Neural cell (in vitro differentiated cells): ENCODE measurements at regions not wholly inside any gene's neighbourhood (a gene's known extent, or its start where the extent isn't known, plus 50 kb on each side); places are given as distances from the start of the nearest gene placed in this dataset.

Source experiments
- H2AFZ ChIP-seq: fragments of 200-600, 300-800 bp; sonication (generic), shearing (Covaris generic); 2 replicates; pipeline ENCODE4 v1.6.0; 2014; ENCODE audit warnings: low read depth, mild to moderate bottlenecking, antibody characterized with exemption, low read length, moderate library complexity
- H3F3A ChIP-seq: fragments of 200-600 bp; shearing (Covaris generic); 2 replicates; pipeline ENCODE4 v1.6.1; 2016; ENCODE audit warnings: mild to moderate bottlenecking, moderate library complexity, mixed read lengths, antibody characterized with exemption, low read length; ENCODE audit not compliant: insufficient read depth, poor library complexity, severe bottlenecking
- H3K27ac ChIP-seq: fragments of 200-600, 300-800 bp; sonication (generic), shearing (Covaris generic); 2 replicates; pipeline ENCODE4 v1.5.1; 2014; ENCODE audit warnings: mild to moderate bottlenecking, low read length, moderate library complexity
- H3K27me3 ChIP-seq: fragments of 300-800, 200-600 bp; sonication (generic), shearing (Covaris generic); 2 replicates; pipeline ENCODE4 v1.6.0; 2014; ENCODE audit warnings: mild to moderate bottlenecking, low read depth, low read length, moderate library complexity; ENCODE audit not compliant: insufficient read depth
- H3K36me3 ChIP-seq: fragments of 300-800, 200-600 bp; sonication (generic), shearing (Covaris generic); 2 replicates; pipeline ENCODE4 v1.5.1; 2014; ENCODE audit warnings: mild to moderate bottlenecking, antibody characterized with exemption, low read length, moderate library complexity; ENCODE audit not compliant: insufficient read depth
- H3K4me2 ChIP-seq: fragments of 300-800, 200-600 bp; sonication (generic), shearing (Covaris generic); 2 replicates; pipeline ENCODE4 v1.6.0; 2014; ENCODE audit warnings: mild to moderate bottlenecking, low read length
- H3K4me3 ChIP-seq: fragments of 300-800, 200-600 bp; sonication (generic), shearing (Covaris generic); 2 replicates; pipeline ENCODE4 v1.5.1; 2014; ENCODE audit warnings: mild to moderate bottlenecking, low read length, moderate library complexity
- H3K79me2 ChIP-seq: fragments of 200-600 bp; shearing (Covaris generic); replicated peaks from 2 replicates; pipeline ENCODE4 v1.6.0; 2014; ENCODE audit warnings: mild to moderate bottlenecking, low read length, moderate library complexity; ENCODE audit not compliant: insufficient read depth
- H3K9ac ChIP-seq: fragments of 300-800, 200-600 bp; sonication (generic), shearing (Covaris generic); 2 replicates; pipeline ENCODE4 v1.6.1; 2016; ENCODE audit warnings: mild to moderate bottlenecking, low read length, mixed read lengths
- H3K9me2 ChIP-seq: fragments of 200-600 bp; shearing (Covaris generic); 2 replicates; pipeline ENCODE4 v1.6.1; 2016; ENCODE audit warnings: mild to moderate bottlenecking, low read length, mixed read lengths; ENCODE audit not compliant: insufficient read depth
- H3K9me3 ChIP-seq: fragments of 200-600, 300-800 bp; sonication (generic), shearing (Covaris generic); 2 replicates; pipeline ENCODE4 v1.6.1; 2016; ENCODE audit warnings: mild to moderate bottlenecking, mixed run types, low read length, moderate library complexity, mixed read lengths
- H4K20me1 ChIP-seq: fragments of 200-600 bp; shearing (Covaris generic); 2 replicates; pipeline ENCODE4 v1.6.1; 2016; ENCODE audit warnings: mild to moderate bottlenecking, mixed run types; ENCODE audit not compliant: insufficient read depth
- CTCF ChIP-seq: fragments of 450-650 bp; IDR thresholded peaks from 2 replicates; pipeline ENCODE4 v1.5.1; 2014; ENCODE audit warnings: antibody characterized with exemption, mild to moderate bottlenecking, moderate library complexity; ENCODE audit not compliant: poor library complexity, severe bottlenecking
- EP300 ChIP-seq: fragments of 450-650 bp; conservative IDR thresholded peaks from 2 replicates; pipeline ENCODE4 v1.6.1; 2014; ENCODE audit warnings: antibody characterized with exemption, mild to moderate bottlenecking, moderate library complexity; ENCODE audit not compliant: poor library complexity, severe bottlenecking
- EZH2 ChIP-seq: fragments of 200-600, 300-800 bp; shearing (Covaris generic), sonication (generic); IDR thresholded peaks from 2 replicates; pipeline ENCODE4 v1.6.1; 2014; ENCODE audit warnings: antibody characterized with exemption, low read length, borderline replicate concordance, mild to moderate bottlenecking; ENCODE audit not compliant: insufficient read depth, poor library complexity, severe bottlenecking
- MXI1 ChIP-seq: fragments of 450-650 bp; conservative IDR thresholded peaks from 2 replicates; pipeline ENCODE4 v1.6.1; 2014; ENCODE audit warnings: antibody characterized with exemption, mild to moderate bottlenecking; ENCODE audit not compliant: poor library complexity, severe bottlenecking
- POLR2AphosphoS5 ChIP-seq: IDR thresholded peaks from 2 replicates; pipeline ENCODE4 v1.6.1; 2012
- RAD21 ChIP-seq: fragments of 450-650 bp; conservative IDR thresholded peaks from 2 replicates; pipeline ENCODE4 v1.6.1; 2014; ENCODE audit warnings: antibody characterized with exemption, mild to moderate bottlenecking, moderate library complexity
- REST ChIP-seq: IDR thresholded peaks from 2 replicates; pipeline ENCODE4 v1.6.1; 2012; ENCODE audit warnings: borderline replicate concordance
- SMC3 ChIP-seq: fragments of 450-650 bp; conservative IDR thresholded peaks from 2 replicates; pipeline ENCODE4 v1.6.1; 2014; ENCODE audit warnings: antibody characterized with exemption, mild to moderate bottlenecking, moderate library complexity; ENCODE audit not compliant: poor library complexity
- TAF1 ChIP-seq: IDR thresholded peaks from 2 replicates; pipeline ENCODE4 v1.6.1; 2012; ENCODE audit warnings: low read depth

- Histone ChIP-seq H2AFZ (no peak overlapping the region), H3K9ac (no peak overlapping the region), H3K27me3 (no peaks in the 10 kb centered on the region), H3K36me3 (no peaks in the 10 kb centered on the region), H3K4me3 (no peak overlapping the region), H3K9me3 (no peaks in the 10 kb centered on the region), H3K9me2 (no peaks in the 10 kb centered on the region), H3K79me2 (no peaks in the 10 kb centered on the region), H3K27ac (no peak overlapping the region), H3F3A (no peaks in the 10 kb centered on the region), H4K20me1 (no peaks in the 10 kb centered on the region), H3K4me2 (no peak overlapping the region)
- TF ChIP-seq RAD21 (no peak), EP300 (no peak), MXI1 (no peak), TAF1 (no peak), CTCF (no peak), EZH2 (no peak)
Measured at GRCh38 chr15:69941301-69941605, 156.5 kb downstream of the TLE3 start.

GRCh38 chr15:69941706-69942495 is 155.8 kb downstream of the TLE3 start:
- Histone ChIP-seq H3K27ac (no peak overlapping the region), H4K20me1 (no peaks in the 10 kb centered on the region), H3K79me2 (no peaks in the 10 kb centered on the region), H3K36me3 (no peaks in the 10 kb centered on the region), H3K9me3 (no peaks in the 10 kb centered on the region), H3K4me3 (no peak overlapping the region), H3K9ac (no peak overlapping the region), H2AFZ (no peak overlapping the region), H3K4me2 (no peak overlapping the region), H3K9me2 (no peaks in the 10 kb centered on the region), H3K27me3 (no peaks in the 10 kb centered on the region), H3F3A (no peaks in the 10 kb centered on the region)
- TF ChIP-seq EZH2 (no peak), TAF1 (no peak), EP300 (no peak), REST (no peak), RAD21 (no peak), MXI1 (no peak), SMC3 (no peak), CTCF (no peak), POLR2AphosphoS5 (no peak)
